ENCODE measurements at regions not wholly inside any gene's neighbourhood (a gene's known extent, or its start where the extent isn't known, plus 50 kb on each side); places are given as distances from the start of the nearest gene placed in this dataset.

DNA sequence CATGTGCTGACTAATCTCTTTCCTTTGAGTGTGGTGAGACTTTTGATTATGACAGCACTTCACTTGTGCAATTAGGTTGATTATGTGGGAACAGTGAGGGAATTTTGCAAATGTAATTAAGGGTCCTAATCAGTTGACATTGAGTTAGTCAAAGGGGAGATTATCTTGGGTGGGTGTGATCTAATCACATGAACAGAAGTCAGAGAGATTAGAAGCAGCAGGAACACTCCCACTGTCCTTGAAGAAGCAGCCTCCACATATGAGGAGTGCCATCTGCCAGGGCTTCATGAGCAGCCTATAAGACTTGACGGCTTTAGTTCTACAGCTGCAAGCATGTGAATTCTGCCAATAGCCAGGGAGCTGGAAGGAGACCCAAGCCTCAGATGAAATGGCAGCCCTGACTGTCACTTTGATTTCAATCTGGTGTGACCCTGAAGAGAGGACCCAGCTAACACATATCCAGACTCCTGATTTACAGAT lies 89.4 kb upstream of the APCDD1 start:
- Histone ChIP-seq H3K9me3 (ENCODE audit: control insufficient read depth, insufficient read depth, low read depth, low read length) (no peaks in the 10 kb centered on the region), H3K27me3 (ENCODE audit: control insufficient read depth, insufficient read depth, low read length) (peaks cover 4% of the 10 kb centered on the region), H3K4me3 (ENCODE audit: low read depth in 2 of 2, low read length in 2 of 2) (no peak overlapping the region), H3K27ac (ENCODE audit: low read length) (no peak overlapping the region), H3K4me1 (ENCODE audit: control insufficient read depth, insufficient read depth, low read length) (no peaks in the 10 kb centered on the region), H3K36me3 (ENCODE audit: control insufficient read depth, insufficient read depth, low read length) (no peaks in the 10 kb centered on the region)
- in situ Hi-C loops (cut with HindIII; ENCODE audit: low pct_unique_long_range_greater_than_20kb, low sequenced_read_pairs) (no loop called here), intact Hi-C loops (cut with micrococcal nuclease; ENCODE audit: unreplicated experiment) (no loop called here)
- ChIA-PET POLR2A (no interaction called here), CTCF (no interaction called here)
- TF ChIP-seq, protein P1, sequence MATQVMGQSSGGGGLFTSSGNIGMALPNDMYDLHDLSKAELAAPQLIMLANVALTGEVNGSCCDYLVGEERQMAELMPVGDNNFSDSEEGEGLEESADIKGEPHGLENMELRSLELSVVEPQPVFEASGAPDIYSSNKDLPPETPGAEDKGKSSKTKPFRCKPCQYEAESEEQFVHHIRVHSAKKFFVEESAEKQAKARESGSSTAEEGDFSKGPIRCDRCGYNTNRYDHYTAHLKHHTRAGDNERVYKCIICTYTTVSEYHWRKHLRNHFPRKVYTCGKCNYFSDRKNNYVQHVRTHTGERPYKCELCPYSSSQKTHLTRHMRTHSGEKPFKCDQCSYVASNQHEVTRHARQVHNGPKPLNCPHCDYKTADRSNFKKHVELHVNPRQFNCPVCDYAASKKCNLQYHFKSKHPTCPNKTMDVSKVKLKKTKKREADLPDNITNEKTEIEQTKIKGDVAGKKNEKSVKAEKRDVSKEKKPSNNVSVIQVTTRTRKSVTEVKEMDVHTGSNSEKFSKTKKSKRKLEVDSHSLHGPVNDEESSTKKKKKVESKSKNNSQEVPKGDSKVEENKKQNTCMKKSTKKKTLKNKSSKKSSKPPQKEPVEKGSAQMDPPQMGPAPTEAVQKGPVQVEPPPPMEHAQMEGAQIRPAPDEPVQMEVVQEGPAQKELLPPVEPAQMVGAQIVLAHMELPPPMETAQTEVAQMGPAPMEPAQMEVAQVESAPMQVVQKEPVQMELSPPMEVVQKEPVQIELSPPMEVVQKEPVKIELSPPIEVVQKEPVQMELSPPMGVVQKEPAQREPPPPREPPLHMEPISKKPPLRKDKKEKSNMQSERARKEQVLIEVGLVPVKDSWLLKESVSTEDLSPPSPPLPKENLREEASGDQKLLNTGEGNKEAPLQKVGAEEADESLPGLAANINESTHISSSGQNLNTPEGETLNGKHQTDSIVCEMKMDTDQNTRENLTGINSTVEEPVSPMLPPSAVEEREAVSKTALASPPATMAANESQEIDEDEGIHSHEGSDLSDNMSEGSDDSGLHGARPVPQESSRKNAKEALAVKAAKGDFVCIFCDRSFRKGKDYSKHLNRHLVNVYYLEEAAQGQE (IDR thresholded peaks at IDR 0.05; ENCODE audit: insufficient read depth in 1 of 2, low read depth in 2 of 2, low read length in 1 of 2) = no peak
- TF ChIP-seq POLR2AphosphoS5 (IDR thresholded peaks at IDR 0.05; ENCODE audit: low read depth, low read length) (no peak), TCF7L2 (IDR thresholded peaks at IDR 0.05; ENCODE audit: low read depth, low read length) (no peak), SIN3A (IDR thresholded peaks at IDR 0.05; ENCODE audit: borderline replicate concordance, insufficient read depth, low read depth, low read length) (no peak)
- TF ChIP-seq, protein P2, sequence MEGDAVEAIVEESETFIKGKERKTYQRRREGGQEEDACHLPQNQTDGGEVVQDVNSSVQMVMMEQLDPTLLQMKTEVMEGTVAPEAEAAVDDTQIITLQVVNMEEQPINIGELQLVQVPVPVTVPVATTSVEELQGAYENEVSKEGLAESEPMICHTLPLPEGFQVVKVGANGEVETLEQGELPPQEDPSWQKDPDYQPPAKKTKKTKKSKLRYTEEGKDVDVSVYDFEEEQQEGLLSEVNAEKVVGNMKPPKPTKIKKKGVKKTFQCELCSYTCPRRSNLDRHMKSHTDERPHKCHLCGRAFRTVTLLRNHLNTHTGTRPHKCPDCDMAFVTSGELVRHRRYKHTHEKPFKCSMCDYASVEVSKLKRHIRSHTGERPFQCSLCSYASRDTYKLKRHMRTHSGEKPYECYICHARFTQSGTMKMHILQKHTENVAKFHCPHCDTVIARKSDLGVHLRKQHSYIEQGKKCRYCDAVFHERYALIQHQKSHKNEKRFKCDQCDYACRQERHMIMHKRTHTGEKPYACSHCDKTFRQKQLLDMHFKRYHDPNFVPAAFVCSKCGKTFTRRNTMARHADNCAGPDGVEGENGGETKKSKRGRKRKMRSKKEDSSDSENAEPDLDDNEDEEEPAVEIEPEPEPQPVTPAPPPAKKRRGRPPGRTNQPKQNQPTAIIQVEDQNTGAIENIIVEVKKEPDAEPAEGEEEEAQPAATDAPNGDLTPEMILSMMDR (IDR thresholded peaks at IDR 0.05) = no peak
- DNase-seq (ENCODE audit: low read depth, low spot score) (no peak), ATAC-seq (no peak)
- no TSS peak for BruUV-seq (replicated peaks)

DNA sequence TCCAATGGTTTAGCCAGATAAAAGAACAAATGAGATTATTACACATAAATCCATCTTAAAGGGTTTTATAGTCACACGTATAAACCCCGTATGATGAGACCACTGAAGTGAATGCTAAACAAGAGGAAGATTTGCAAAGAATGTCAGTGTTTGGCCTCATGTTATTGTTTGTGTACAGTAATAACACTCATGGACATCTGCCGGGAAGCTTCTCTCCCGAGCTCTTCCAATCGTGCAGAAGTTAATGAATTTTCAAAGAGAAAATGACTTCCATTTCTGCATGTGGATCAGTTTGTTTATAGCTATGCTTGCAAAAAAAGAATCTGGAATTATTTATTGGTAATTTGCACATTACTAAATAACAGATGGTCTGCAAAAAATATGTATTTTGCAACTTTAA lies 88.5 kb upstream of the APCDD1 start:
- no TSS peak for BruUV-seq (replicated peaks)
- POLR2A ChIA-PET = no interaction called here
- in situ Hi-C loops (cut with HindIII; ENCODE audit: low pct_unique_long_range_greater_than_20kb, low sequenced_read_pairs) = no loop called here

More for the DNA sequence above, 88.5 kb upstream of the APCDD1 start:
- H3K9me3 ChIP-seq (ENCODE audit: control insufficient read depth, insufficient read depth, low read depth, low read length) = no peaks in the 10 kb centered on the region
- no peaks in the 10 kb centered on the region for H3K36me3 ChIP-seq (ENCODE audit: control insufficient read depth, insufficient read depth, low read length)
- intact Hi-C loops (cut with micrococcal nuclease; ENCODE audit: unreplicated experiment) = no loop called here
- no peak overlapping the region for H3K4me3 ChIP-seq (ENCODE audit: low read depth in 2 of 2, low read length in 2 of 2)
- ATAC-seq = no peak
- H3K27ac ChIP-seq (ENCODE audit: low read length) = no peak overlapping the region
- CTCF ChIA-PET = no interaction called here
- no peak for DNase-seq (ENCODE audit: low read depth, low spot score)
- H3K4me1 ChIP-seq (ENCODE audit: control insufficient read depth, insufficient read depth, low read length) = no peaks in the 10 kb centered on the region
- H3K27me3 ChIP-seq (ENCODE audit: control insufficient read depth, insufficient read depth, low read length) = peaks cover 6% of the 10 kb centered on the region
- TF ChIP-seq, protein P2 (IDR thresholded peaks at IDR 0.05) = no peak

Measured in Panc1 (cell line).